GM21381 (cell line): ENCODE measurements at regions not wholly inside any gene's neighbourhood (a gene's known extent, or its start where the extent isn't known, plus 50 kb on each side); places are given as distances from the start of the nearest gene placed in this dataset.

Source experiments
- ATAC-seq: cut with Tn5 transposase; IDR thresholded peaks from one replicate; pipeline ENCODE4 v1.9.1; 2021; ENCODE audit warnings: mild to moderate bottlenecking, moderate library complexity; ENCODE audit not compliant: unreplicated experiment

DNA sequence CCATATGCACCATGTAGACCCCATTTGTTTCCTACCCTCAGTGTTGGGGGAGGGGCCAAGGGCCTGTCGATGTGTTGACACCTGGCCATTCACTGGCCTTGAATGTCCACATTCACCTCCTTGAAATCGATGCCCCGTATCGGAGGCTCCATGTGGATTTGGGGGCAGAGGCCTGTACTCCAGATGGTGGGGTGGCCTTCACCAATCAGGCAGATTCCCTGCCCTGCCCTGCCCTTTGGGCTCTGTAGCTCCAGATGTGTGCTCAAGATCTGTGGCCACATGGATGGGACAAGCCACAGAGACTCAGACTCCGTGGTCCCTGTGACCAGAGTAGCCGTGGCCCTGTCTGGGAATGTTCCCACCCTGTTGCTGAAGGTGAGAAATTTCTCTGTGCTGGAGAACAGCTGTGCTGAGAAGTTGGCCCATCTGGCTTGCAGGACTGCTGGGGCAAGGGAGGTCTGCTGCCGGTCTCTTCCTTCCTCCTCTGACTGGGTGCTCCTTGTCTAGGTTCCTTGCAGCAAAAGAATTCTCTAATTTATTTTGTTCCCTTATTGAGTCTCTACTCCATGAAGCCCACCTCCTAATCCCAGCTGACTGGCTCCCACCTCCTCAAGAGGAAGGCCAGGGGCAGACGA lies 221.3 kb downstream of the SEC14L1 start:
- no peak for ATAC-seq

DNA sequence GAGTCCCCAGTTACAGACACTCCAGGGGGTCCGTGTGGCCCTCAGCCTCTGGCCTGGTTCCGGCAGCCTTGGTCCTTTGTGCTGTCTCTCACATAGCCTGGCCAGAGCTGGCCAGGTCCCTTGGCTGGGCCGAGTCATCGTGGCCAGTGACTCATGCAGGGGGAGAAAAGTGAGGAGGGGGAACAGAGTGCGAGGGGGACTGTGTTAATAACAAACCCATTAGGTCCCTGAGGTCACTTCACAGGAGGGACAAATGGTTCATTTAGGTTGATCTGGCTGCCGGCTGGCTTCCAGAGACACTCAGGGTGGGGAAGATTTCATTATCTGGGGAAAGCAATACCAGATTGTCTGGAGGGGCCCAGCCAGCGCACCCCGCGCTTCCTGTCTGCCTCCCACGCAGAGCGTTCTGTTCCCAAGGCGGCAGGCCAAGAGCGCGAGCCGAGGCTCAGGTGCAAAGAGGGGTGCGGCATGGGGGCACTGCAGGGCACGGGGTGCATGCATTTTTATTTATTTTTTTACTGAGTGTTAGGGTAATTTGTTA lies 223.1 kb downstream of the SEC14L1 start:
- ATAC-seq, result no peak

DNA sequence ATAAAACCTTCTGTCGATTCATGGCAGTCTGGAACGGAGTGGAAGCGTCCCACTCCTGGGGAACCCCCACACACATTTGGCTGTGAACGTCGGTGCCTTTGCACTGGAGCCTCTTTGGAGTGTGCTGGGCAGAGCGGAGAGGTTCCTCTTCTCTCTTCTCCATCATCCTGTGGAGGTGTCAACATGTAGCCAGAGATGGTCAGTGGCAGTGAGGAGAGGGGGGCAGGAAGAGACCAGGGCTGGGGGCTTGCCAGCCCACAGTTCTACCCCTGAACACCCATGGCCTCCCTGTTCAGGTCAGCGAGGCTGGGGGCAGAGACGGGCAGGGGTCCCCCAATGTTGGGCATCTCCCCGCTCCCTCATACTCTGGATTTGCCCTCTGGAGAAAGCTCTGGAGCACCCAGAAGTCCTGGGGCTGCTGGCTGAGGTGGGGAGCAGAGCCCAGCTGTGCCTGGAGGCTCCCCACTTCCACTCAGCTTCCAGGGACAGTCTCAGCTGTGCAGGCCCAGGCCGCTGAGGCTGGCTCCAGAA lies 223.7 kb downstream of the SEC14L1 start:
- ATAC-seq, result no peak

DNA sequence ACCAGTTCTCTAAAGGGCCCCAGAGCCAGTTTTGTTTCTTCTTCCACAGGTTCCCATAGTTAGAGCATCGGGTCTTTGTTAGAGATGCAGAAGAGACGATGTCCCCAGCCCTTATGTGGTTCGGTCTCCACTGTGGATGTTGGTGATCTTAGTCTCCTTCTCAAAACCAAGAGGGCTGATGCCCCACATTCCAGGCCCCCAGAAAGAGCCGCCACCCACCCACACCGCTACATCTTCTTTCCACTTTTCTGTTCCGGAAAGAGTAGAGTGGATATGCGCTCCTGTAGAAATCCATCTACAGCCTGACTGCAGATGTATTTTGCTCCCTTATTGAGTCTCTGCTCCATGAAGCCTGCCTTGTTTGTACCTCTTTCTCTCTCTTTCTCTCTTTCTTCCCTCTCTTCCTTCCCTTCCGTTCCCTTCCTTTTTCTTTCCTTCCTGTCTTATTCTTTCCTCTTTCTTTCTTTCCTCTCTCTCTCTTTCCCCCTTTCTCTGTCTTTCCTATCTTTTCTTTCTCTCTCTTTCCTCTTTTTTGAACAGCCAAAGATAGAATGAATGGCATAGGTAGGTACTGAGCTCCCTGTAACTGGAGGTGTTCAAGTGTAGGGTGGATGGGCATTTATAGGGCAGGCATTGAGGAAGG lies 224.3 kb downstream of the SEC14L1 start:
- ATAC-seq, result no peak

DNA sequence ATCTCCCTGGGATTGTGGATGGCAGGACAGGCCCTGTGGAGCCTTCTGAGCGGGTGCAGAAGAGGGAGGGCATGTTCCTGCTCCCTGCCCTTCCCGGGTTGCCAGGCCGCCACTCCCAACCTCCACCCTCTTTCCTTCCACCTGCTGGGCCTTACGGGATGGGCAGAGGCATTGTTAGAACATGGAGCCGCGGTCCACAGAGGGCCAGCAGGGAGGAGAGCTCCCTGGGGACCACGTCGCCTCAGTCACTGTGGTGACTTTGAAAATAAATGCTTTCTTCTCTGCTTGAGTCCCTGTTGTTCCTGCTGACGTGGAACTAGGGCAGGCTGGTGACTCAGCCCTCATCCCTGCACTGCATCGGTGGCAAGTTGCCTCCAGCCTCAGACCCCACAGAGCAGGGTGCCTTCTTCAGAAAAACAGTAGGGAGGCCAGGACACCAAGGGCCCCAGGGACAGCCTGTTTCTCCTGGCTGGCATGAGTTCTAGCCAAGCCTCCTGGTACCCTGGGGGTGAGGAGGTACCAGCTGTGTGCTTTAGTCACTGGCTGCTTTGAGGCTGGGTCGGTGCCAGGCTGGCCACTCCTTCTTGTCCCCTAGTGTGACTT lies 224.9 kb downstream of the SEC14L1 start:
- ATAC-seq, result no peak

DNA sequence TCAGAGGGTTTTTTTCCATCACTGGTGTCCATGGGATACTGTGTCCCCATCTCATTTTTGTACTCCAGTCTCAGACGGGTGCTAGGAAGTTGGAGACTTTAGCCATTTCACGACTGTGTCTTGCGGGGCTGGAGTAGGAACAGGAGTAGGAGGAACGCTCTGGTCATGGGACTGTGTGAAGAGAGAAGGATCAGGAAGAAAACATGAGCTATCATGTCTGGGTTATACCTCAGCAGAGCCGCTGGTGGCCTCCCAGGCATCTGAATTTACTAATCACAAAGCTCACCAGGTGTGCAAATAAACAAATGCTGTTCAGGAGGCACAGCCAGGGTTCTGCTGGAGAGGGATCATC lies 225.4 kb downstream of the SEC14L1 start:
- no peak for ATAC-seq

DNA sequence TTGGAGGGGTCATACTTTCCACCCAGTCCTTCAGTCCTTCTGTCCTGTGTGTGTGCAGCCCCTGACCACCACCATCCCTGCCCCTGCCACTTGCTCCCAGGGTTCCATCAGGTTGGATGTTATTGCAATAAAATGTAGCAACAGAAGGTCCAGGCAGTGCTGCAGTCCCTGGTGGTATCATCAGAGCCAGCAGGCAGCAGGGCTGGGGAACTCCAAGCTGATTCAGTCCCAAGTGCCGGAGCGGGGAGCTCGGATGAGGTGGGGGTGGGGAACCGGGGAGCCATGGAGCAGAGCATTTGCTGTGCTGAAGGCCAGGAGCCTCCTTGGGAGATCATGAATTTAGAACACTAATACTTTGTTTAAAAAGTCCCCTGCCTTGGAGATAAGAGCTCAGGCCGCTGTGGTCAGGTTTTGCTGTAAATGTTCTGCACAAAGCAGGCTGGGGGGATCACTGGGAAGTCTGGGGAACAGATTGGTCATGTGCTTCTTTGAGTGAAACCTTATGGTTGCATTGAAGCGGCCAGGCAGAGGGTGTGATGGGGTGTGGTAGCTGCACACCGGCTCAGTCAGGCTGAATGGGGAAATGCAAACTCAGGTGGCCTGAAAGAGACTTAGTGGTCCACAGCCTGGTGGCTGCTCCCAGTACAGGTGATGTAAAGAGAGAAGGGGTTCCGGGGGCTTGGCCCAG lies 225.9 kb downstream of the SEC14L1 start:
- ATAC-seq, result no peak

DNA sequence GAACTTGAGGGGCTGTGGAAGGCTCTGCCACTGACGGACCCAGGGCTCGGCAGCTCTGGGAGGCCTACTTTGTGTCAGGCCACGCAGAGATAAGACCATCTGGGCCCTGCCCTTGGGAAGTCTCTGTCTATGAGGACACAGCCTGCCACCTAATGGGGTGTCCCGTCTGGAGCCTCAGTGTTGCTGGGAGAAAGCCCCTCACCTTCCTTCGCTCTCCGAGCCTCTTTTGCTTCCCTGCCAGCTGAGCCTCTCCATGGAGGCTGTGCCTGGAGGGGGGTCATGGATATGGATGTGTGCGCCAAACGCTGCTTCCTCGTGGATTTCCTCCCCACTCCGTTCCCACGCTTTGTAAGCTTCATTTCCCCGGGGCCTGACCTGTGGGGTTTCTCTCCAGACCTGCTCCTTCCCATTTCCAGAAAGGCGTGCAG lies 228.8 kb downstream of the SEC14L1 start:
- ATAC-seq, result no peak

DNA sequence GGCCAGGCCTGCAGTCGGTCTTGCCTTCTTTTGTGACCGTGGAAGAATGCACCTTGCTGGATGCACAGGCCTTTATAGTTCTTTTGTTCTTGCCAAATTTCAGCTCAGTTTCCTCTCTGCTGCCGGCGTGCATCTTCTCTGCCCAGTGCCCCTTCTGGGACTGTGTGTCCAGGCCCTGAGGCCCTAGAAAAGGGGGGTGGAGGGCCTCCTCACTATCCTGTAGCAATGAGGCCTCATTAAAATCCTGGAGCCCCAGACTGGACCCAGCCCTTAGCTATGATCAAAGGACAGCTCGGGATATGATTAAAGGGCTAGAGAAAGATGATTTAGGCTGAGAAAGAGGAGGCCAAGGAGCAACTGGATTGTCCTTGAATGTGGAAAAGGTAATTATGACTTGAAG lies 229.8 kb downstream of the SEC14L1 start:
- ATAC-seq, result no peak

DNA sequence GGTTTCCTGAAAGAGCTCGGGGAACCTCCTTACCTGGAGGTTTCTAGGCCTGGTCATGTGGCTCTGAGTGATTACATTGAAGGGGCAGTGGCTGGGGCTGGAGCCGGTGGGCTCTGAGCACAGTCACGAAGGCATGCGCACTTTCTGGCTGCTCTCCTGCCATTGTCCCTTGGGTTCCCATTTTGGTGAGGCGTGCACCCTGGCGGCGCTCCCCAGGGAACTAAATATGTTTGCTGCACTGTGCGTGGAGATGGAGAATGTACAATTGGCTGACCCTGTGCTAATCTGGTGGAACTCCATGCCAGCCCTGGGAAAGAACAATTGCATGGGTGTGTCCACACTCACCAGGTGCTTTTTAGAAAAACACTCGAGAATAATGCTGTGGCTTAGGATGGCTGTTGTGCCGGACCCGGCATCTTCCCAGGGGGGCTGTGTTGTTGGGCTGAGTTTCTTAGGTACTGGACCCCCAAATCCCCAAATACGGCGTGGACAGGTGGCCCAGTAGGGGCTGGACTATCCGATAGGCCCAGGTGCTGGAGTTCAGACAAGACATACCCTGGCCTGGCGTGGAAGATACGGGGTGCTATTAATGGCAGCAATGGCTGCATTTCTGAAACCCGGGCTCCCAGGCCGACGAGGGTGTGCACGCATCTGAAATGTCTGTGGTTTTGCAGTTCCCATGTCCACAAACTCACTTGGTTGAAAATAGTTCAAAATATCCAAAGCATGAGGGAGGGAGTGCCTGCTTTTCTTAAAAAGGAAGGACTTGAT lies 230.5 kb downstream of the SEC14L1 start:
- no peak for ATAC-seq

DNA sequence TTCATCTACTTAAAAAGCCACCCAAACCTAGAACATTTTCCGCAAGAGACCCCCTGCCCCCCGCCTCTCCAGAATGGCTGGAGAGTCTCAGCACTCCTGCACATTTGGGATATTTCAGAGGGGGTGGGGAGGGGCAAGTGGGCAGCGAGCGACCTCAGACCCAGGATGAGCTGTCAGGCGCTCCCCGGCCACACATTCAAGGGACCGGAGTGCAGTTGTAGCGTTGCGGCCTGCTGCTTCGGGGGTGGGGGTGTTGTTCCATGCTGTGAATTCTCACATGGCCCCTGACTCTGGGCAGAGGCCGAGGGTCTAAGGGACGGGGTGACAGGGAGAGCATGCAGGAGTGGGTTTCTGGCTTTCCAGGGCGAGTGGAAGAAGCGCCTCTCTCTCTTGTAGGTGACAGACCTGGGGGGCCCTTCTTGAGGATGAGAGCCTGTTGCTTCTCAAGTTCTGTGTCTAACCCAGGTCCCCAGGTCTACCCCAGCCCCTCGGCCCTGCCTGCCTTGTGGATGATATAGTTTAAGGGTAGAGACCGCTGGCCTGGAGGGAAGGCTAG lies 231.2 kb downstream of the SEC14L1 start:
- ATAC-seq, result no peak

DNA sequence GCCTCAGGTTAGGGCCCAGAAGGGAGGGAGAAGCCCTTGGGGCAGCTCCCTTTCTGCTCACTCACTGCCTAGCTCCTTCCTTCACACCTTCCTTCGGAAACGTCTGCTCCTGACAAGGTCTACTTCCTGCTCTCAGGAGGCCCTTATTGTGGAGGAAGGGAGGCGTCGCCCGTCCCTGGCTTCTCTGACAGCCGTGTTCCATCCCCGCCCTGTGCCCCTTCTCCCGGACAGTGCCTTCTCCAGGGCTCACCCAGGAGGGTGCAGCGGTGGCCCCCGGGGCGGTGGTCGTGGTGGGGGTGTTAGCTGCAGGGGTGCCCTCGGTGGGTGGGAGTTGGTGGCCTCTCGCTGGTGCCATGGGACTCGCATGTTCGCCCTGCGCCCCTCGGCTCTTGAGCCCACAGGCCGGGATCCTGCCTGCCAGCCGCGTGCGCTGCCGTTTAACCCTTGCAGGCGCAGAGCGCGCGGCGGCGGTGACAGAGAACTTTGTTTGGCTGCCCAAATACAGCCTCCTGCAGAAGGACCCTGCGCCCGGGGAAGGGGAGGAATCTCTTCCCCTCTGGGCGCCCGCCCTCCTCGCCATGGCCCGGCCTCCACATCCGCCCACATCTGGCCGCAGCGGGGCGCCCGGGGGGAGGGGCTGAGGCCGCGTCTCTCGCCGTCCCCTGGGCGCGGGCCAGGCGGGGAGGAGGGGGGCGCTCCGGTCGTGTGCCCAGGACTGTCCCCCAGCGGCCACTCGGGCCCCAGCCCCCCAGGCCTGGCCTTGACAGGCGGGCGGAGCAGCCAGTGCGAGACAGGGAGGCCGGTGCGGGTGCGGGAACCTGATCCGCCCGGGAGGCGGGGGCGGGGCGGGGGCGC lies 231.9 kb downstream of the SEC14L1 start:
- ATAC-seq, result peak; percentile 62

DNA sequence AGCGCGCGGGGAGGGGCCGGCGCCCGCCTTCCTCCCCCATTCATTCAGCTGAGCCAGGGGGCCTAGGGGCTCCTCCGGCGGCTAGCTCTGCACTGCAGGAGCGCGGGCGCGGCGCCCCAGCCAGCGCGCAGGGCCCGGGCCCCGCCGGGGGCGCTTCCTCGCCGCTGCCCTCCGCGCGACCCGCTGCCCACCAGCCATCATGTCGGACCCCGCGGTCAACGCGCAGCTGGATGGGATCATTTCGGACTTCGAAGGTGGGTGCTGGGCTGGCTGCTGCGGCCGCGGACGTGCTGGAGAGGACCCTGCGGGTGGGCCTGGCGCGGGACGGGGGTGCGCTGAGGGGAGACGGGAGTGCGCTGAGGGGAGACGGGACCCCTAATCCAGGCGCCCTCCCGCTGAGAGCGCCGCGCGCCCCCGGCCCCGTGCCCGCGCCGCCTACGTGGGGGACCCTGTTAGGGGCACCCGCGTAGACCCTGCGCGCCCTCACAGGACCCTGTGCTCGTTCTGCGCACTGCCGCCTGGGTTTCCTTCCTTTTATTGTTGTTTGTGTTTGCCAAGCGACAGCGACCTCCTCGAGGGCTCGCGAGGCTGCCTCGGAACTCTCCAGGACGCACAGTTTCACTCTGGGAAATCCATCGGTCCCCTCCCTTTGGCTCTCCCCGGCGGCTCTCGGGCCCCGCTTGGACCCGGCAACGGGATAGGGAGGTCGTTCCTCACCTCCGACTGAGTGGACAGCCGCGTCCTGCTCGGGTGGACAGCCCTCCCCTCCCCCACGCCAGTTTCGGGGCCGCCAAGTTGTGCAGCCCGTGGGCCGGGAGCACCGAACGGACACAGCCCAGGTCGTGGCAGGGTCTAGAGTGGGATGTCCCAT lies 232.8 kb downstream of the SEC14L1 start:
- ATAC-seq, result no peak

DNA sequence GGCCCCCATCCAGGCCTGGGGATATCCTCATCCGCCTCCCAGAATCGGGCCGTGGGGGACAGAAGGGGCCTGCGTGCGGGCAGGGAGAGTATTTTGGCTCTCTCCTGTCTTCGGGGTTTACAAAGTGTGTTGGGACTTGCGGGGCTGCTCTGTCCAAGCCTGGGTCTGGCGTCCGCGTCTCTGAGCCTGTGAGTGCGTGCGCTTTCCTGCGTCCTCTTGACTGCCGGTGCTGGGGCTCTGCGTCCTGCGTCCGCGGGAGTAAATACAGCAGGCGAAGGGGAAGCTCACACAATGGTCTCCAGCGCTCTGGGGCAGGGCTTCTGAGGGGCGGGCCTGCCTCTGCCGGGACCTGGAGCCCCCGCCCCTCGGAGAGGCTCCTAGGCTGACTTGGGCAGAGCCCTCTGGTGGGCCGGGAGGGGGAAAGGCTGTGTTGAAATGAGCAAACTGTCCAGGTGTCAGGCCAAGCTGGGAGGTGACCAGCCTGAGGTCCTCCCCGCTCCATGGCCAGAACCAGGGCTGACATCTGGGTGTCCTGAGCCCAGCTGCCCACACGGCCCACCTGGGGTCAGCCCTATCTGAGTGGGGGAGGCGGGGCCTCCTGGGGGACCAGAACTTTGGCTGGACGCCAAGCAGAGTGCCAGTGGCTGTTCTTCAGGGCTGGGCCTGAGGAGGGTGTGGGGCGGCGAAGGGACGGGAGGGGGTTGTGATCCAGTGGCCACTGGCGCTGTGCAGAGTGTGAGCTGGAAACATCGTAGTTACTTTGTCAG lies 233.6 kb downstream of the SEC14L1 start:
- ATAC-seq, result no peak

DNA sequence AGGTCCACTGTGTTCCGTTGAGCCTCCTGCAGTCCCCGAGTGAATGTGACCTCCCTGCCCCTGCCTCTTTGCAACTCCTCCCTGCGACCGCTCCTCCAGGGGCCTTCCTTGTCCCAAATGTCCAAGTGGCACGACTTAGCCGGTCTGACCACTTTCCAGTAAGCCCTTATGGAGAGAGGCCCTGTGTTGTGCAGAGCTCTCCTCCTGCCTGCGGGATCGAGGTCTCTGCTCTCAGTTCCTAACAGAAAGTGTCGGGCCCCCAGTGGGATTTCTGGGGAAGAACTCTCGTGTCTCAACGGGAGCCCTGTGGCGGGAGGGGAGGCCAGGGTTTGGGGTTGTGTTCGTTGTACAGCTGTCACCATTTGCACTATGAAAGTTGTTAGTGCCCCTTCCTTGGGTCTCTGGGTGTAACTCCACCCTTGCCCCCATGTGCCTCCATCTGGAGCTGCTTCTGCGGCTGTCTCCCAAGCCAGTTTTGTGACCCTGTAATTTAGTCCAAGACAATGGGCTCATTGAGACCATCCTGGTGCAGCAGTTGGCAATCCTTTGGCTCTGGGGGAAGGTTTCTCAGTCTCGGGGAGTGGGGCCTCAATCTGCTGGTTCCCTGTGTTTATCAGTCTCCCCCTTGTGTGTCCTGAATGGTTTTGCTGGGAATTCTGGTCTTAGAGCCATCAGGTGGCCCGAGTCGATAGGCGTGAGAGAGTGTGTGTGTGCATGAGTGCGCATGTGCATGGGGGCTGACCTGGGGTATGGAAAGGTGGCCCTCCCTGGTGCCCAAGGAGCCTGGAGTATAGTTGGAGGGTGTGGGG lies 234.5 kb downstream of the SEC14L1 start:
- ATAC-seq, result no peak

DNA sequence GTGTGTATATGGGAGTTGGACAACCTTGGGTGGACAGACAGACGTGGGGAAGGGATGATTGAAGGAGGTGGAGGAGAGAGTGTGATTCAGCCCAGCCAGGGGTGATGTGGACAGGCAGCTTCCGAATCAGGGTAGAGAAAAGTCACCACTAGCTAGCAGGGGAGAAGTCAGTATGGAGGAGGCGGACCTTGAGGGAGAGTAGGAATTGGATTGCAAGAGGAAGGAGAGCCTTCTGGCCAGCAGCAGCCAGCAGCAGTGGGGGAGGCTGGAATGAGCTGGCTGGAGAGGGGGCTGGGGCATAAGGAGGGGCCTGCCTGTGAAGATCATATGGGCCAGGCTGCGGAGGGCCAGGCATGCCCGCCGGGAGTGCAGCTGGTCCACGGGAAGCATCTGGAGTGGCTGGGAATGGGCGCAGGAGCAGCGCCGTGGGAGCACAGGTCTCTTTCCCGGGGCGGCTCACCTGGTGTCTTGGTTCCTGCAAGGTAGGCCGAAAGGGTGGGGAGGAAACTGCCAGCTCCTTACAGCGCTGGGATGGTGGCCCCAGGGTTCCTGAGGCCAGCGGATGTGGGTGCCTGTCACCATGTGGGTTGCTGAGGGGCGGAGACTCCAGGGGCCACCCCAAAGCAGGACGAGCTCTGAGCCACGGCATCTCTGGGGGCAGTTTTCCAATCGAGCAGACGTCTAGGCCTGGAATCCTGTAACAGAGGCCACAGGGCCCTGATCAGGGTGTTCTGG lies 235.3 kb downstream of the SEC14L1 start:
- ATAC-seq, result no peak
